ENCODE measurements at regions not wholly inside any gene's neighbourhood (a gene's known extent, or its start where the extent isn't known, plus 50 kb on each side); places are given as distances from the start of the nearest gene placed in this dataset.

- TF ChIP-seq POLR2AphosphoS5 (IDR thresholded peaks at IDR 0.05; ENCODE audit: control insufficient read depth, insufficient read depth, low read depth, low read length) (no peak), ZNF212 (CRISPR knock-in tag; IDR thresholded peaks at IDR 0.05) (no peak)
Measured at GRCh38 chr12:103036581-103037214, 79.2 kb downstream of the ASCL1 start.
